Erythroblast (primary cell): ENCODE measurements at regions not wholly inside any gene's neighbourhood (a gene's known extent, or its start where the extent isn't known, plus 50 kb on each side); places are given as distances from the start of the nearest gene placed in this dataset.

Source experiments
- GATA1 ChIP-seq: IDR thresholded peaks from 2 replicates; pipeline ENCODE4 v1.6.1; 2011; ENCODE audit warnings: low read depth, mild to moderate bottlenecking, control low read depth, low read length, moderate library complexity
- POLR2A ChIP-seq: IDR thresholded peaks from 2 replicates; pipeline ENCODE4 v1.6.1; 2011; ENCODE audit warnings: mild to moderate bottlenecking, low read length

DNA sequence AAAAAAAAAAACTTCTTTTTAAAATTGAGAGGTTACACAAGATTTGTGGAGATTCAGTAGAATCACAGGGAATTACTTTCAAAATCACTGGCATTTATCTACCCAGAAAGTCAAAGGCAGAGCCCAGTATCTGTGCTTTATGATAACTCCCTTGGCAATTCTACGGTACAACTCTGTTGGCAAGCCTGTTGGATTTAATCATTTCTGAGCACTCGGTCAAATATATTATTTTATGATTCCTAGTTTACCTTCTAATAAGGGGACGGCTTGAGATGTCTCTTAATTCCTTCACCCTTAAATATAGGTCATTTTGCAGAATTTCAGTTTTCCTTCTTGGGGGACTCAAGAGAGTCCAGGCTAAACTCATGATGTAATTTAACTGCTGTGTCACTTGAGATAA, 987.6 kb downstream of the EFNB2 start:
- TF ChIP-seq POLR2A (no peak), GATA1 (no peak)
